ENCODE measurements at regions not wholly inside any gene's neighbourhood (a gene's known extent, or its start where the extent isn't known, plus 50 kb on each side); places are given as distances from the start of the nearest gene placed in this dataset.

DNA sequence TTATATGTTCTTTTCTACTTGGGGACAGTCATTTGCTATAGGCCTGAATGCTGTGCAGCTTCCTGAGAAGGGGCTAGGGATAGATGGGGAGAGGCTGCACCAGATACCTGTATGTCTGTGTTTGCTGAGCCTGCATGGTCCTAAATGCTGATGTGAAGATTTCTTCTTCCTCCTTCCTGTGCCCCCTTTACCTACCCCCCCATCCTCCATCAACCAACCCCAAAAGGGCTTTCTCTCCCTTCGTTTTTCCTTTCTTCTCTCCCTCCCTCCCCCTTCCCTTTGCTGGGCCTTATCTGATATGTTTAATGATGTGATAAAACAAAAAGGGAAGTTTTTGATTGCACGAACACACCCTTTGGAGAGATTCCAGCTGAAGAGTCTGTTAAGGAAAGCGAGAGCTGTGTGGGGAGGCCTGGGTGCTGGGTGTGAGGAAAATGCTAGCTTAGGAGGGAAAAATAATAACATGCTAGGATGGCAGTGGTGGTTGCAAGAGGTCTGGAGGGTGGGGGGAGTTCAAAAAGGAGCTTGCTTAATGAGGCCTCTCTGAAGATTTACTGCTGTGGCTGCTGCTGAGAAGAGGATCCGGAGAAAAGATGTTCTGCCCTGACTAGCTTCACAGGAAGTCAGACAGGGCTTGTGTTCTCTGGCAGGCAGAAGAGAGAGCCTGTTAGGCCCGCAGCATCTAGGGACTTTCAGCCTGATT is 101.8 kb downstream of the SAMD9 start:
- peak; percentile 80 for DNase-seq

- peak; percentile 74 for DNase-seq
Measured at GRCh38 chr7:93015101-93015778, 102.5 kb downstream of the SAMD9 start.

GRCh38 chr7:93014410-93014809 is 103.4 kb downstream of the SAMD9 start:
- no peak for DNase-seq

GRCh38 chr7:93013446-93014061 is 104.2 kb downstream of the SAMD9 start:
- DNase-seq, result no peak

- no peak for DNase-seq
Measured at GRCh38 chr7:93011351-93012294, 106.2 kb downstream of the SAMD9 start.

DNA sequence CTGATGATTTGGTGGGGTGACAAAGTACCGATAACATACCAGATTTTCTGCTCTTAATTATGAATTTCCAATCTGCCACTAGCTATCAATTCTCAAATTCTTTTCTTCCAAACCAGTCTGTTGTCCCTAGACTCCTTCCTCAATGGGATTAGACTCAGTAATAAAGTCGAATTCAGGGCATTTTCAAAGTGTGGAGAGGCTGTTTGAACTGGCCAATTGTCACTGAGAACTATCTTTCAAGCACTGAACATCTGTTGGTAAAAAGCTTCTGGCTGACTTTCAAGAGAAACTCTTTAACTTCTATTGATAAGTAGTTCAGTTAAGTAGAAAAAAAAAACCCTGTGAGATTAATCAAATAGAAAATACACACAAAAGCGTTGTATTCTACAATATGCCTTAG is 108.9 kb downstream of the SAMD9 start:
- DNase-seq, result no peak

GRCh38 chr7:93006480-93007095 is 111.2 kb downstream of the SAMD9 start:
- DNase-seq, result no peak

DNA sequence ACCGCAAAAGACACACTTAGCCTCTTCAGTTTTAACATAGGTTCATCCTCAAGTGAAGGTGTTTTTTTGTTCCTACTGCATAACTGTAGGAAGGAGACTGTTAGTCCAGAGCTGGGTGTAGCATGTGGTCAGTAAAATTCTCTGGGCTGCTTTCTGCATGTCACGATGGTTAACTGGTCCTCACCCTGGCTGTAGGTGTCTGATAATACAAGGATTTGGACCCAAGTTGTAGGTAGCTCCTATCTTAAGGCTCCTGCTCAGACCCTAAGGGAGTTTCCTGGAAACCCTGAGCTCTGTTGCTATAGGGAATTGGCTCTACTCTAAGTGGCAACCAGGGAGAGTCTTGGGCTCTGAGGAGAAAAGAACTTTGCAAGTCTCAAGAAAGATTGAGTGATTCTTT is 112.9 kb downstream of the SAMD9 start:
- DNase-seq, result no peak

- DNase-seq, result no peak
Measured at GRCh38 chr7:92997719-92998118, 120.1 kb downstream of the SAMD9 start.

DNA sequence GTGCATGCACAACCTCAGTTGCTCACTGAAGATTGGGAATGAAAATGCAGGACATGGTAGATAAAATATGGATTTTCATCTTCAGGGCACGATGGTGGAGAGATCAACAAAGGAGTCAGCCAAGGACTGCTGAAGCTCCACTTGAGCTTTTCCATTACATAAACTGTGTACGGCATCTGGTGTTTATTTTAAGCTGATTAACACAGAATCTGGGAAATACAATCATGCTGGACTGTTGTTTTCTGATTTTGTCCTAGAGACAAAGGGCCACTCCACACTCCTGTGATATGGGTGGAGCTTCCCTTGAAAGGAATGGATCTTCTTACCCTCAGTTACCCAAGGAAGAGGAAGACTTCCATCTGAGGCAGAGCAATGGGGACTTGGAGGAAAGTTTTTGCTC is 120.6 kb downstream of the SAMD9 start:
- DNase-seq, result no peak

- DNase-seq, result no peak
Measured at GRCh38 chr7:92994901-92995300, 122.9 kb downstream of the SAMD9 start.

GRCh38 chr7:92992932-92993331 is 124.8 kb downstream of the SAMD9 start:
- no peak for DNase-seq

DNA sequence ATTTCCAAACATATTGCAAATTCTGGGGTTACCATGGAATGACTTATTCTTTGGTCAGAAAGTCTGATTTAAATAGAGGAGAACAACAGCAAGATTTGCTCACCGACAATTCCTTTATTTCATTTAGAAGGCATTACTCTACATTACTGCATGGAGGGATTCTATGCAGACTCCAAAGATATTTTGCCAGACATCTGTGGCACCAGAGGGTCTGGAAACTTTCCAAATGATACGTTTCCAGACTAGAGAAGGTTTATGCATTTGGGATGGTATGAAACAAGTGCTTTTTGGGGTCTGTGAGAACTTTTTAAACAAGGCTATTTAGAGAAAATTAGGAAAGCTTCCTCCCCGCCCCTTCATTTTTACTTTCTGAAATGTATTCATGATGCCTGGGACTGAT is 125.3 kb downstream of the SAMD9 start:
- DNase-seq, result no peak

- DNase-seq, result no peak
Measured at GRCh38 chr7:92991190-92991589, 126.6 kb downstream of the SAMD9 start.

DNA sequence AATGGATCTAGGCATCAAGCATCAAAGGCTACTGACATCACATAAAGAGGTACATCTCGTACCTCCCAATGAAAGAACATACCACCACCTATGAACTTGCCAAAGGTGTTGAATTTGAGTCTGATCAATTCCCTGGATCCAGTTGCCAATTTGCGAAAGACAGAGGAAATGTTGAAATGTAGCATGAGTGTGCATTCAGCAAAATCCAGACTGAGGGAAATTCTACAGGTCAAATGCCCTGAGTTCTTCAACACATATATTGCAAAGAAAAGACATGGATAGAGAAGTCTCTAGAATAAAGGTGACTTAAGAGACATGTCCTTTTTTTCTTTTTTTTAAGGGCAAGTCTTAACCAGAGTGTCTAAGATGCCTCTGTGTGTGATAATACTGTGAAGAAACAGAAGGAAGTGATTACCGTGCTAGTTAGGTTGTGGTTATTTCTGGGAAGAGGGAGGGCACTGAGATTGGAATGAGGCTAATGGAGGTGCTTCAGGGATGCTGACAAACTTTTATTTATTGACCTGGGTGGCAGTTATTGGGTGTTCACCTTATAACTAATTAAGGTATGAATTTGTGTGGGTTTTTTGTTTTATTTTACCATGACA is 128.7 kb downstream of the SAMD9 start:
- DNase-seq, result no peak

DNA sequence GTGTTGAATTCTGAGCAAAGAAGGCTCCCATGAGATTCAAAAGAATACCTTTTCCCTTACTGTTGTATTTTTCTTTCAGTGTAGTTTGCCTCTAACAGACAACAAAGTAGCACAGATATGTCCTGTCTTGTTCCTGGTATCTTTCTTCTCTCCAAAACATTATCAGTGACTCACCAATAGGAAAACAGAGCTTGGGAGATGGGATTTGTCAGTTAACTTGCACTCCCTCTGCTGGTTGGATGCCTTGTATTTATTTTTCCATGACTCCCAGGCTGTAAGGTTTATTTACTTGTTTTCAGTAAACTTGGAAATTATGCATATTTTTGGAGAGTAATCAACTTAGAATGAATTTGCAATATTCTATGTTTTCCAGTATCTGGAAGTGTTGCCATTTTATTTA is 129.7 kb downstream of the SAMD9 start:
- DNase-seq, result peak; percentile 16

- DNase-seq, result no peak
Measured at GRCh38 chr7:92987538-92987937, 130.2 kb downstream of the SAMD9 start.

DNA sequence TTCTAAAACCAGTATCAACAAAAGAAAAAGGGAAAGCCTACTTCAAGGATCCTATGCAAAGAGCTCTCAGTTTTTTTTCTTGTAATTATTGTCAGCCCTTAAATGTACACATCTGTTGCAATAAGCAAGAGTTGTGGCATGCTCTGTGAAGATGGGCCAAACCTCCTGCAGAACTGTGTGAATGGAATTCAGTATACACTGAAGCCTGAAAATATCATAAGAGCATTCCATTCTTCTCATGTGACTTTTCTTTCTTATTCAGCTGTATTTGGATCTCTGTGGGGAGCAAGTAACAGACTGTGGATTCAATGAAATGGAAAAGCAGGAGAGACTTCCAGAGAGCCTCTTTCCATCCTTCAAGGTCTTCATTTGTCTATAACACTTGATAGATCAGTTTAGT is 130.7 kb downstream of the SAMD9 start:
- no peak for DNase-seq

DNA sequence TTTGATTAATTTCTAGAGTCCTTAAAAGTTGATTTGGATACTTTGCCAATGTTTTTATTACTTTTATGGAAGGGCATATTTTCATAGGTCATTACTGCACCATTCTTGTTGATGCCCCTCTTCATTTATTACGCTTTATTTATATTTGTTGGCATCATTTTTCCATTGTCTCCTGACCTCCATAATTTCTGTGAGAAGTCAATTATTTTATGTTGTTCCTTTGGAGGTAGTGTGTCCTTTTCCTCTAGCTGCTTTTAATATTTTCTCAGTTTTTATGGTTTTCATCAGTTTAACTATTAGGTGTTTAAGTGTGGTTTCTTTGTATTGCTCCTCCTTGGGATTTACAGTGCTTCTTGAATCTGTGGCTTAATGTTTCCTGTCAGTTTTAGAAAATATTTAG is 134.9 kb downstream of the SAMD9 start:
- DNase-seq, result no peak

- DNase-seq, result no peak
Measured at GRCh38 chr7:92976931-92977330, 140.6 kb upstream of the CDK6 start.

DNA sequence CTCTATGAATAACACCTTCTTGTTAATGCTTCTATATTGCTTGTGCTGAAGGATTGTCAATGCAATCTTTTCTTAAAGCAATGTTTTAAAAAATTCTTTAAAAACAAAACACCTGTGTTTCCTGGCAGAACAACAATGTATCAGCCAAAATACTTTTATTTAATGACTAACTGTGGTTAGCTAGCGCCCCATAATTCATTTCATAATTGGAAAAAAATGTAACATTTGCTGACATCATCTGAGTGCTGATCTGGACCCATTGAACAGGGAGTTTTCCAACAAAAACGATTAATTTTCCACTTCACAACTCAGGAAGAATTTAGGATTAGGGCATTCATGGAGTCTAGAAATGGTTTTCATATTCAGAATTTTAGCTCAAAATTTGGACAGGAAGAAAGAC is 137.6 kb upstream of the CDK6 start:
- DNase-seq, result no peak
